H1 (cell line): ENCODE measurements at regions not wholly inside any gene's neighbourhood (a gene's known extent, or its start where the extent isn't known, plus 50 kb on each side); places are given as distances from the start of the nearest gene placed in this dataset.

ENCODE experiments used
- CTCF ChIA-PET: fragments of 300-600 bp; sonication (Branson Sonifier 250); formaldehyde crosslinking; loops from one replicate; lab custom pipeline; 2021; ENCODE audit not compliant: partially characterized antibody; lab: Charles Lee
- POLR2A ChIA-PET: fragments of 300-600 bp; sonication (Branson Sonifier 250); formaldehyde crosslinking; loops from one replicate; lab custom pipeline; 2021; ENCODE audit warnings: inconsistent platforms; ENCODE audit not compliant: partially characterized antibody; lab: Charles Lee
- DNase-seq, 2 experiments: peaks; one replicate each; pipeline versions ENCODE4 v3.0.0 to v3.0.0-alpha.2; 2010 to 2022; ENCODE audit warnings: low spot score in 2 of 2, low read depth in 1 of 2, mixed read lengths in 1 of 2
- FAIRE-seq: peaks from 2 replicates; lab custom pipeline; 2011; peaks lifted over from hg19 to GRCh38; lab: Jason Lieb, UNC
- H2AFZ ChIP-seq: 2 replicates; pipeline ENCODE4 v1.8.1; 2012; ENCODE audit warnings: low read length, inconsistent platforms
- H2AK5ac ChIP-seq: 2 replicates; pipeline ENCODE4 v1.6.1; 2013; ENCODE audit warnings: low read depth, low read length
- H2BK120ac ChIP-seq: replicated peaks from 2 replicates; pipeline ENCODE3; 2013; ENCODE audit warnings: low read depth, low read length, inconsistent platforms
- H2BK12ac ChIP-seq: 2 replicates; pipeline ENCODE4 v1.6.1; 2013; ENCODE audit warnings: low read depth, low read length
- H2BK15ac ChIP-seq: 2 replicates; pipeline ENCODE4 v1.6.1; 2013; ENCODE audit warnings: low read length
- H2BK20ac ChIP-seq: 2 replicates; pipeline ENCODE4 v1.6.1; 2013; ENCODE audit warnings: low read length
- H2BK5ac ChIP-seq: 2 replicates; pipeline ENCODE4 v1.6.1; 2013; ENCODE audit warnings: low read depth, low read length
- H3K14ac ChIP-seq: 2 replicates; pipeline ENCODE4 v1.6.1; 2013; ENCODE audit warnings: inconsistent platforms; ENCODE audit not compliant: insufficient read length
- H3K18ac ChIP-seq: 2 replicates; pipeline ENCODE4 v1.6.1; 2013; ENCODE audit warnings: low read length; ENCODE audit errors: extremely low read depth
- H3K23ac ChIP-seq: 2 replicates; pipeline ENCODE4 v1.6.1; 2013; ENCODE audit warnings: inconsistent platforms; ENCODE audit not compliant: insufficient read length
- H3K23me2 ChIP-seq: 2 replicates; pipeline ENCODE4 v1.6.1; 2013; ENCODE audit warnings: low read depth, low read length
- H3K27ac ChIP-seq: 2 replicates; pipeline ENCODE4 v1.6.1; 2011; ENCODE audit warnings: low read depth, low read length, inconsistent platforms
- H3K27me3 ChIP-seq, 4 experiments: replicated peaks in 1 of 4; 1 replicate in 1 of 4; 2 replicates in 3 of 4; pipeline versions ENCODE4 v1.6.1 to v1.8.1; 2011 to 2013; ENCODE audit warnings: low read length in 3 of 4, mild to moderate bottlenecking in 3 of 4, inconsistent platforms in 2 of 4, mixed read lengths in 2 of 4, moderate library complexity in 1 of 4; ENCODE audit not compliant: control insufficient read depth in 3 of 4, insufficient read depth in 3 of 4; ENCODE audit errors: extremely low read depth in 1 of 4
- H3K36me3 ChIP-seq, 4 experiments: 2 replicates each; pipeline versions ENCODE4 v1.6.1 to v1.8.1; 2011 to 2013; ENCODE audit warnings: mild to moderate bottlenecking in 4 of 4, low read length in 3 of 4, moderate library complexity in 2 of 4, control low read depth in 1 of 4, inconsistent platforms in 1 of 4; ENCODE audit not compliant: insufficient read depth in 4 of 4, control insufficient read depth in 2 of 4
- H3K4ac ChIP-seq: replicated peaks from 2 replicates; pipeline ENCODE3; 2013; ENCODE audit warnings: low read length, low read depth, mixed read lengths, inconsistent platforms; ENCODE audit not compliant: insufficient read length
- H3K4me1 ChIP-seq, 4 experiments: replicated peaks in 1 of 4; 1 replicate in 1 of 4; 2 replicates in 3 of 4; pipeline versions ENCODE4 v1.6.1 to v1.8.1; 2011 to 2013; ENCODE audit warnings: low read length in 3 of 4, inconsistent platforms in 2 of 4, mixed read lengths in 1 of 4; ENCODE audit not compliant: insufficient read depth in 4 of 4, control insufficient read depth in 3 of 4
- H3K4me2 ChIP-seq, 2 experiments: 2 replicates each; pipeline versions ENCODE4 v1.6.1 to v1.8.1; 2011 to 2013; ENCODE audit warnings: low read depth in 2 of 2, low read length in 2 of 2, control low read depth in 1 of 2, inconsistent platforms in 1 of 2, mild to moderate bottlenecking in 1 of 2; ENCODE audit not compliant: insufficient read depth in 1 of 2
- H3K4me3 ChIP-seq, 4 experiments: fragments of 200-600, 300-600 bp in 1 of 4; sonication (generic), shearing (Covaris generic), sonication (Bioruptor Twin) in 1 of 4; 2 replicates each; pipeline versions ENCODE4 v1.5.1 to v1.8.1; 2011 to 2016; ENCODE audit warnings: low read length in 4 of 4, low read depth in 3 of 4, control low read depth in 2 of 4, inconsistent platforms in 2 of 4, mild to moderate bottlenecking in 2 of 4, mixed read lengths in 1 of 4, moderate library complexity in 1 of 4; ENCODE audit not compliant: insufficient read depth in 2 of 4; ENCODE audit errors: extremely low read depth in 1 of 4
- H3K56ac ChIP-seq: replicated peaks from 2 replicates; pipeline ENCODE3; 2013; ENCODE audit warnings: low read depth, mild to moderate bottlenecking, mixed read lengths, low read length, inconsistent platforms; ENCODE audit not compliant: insufficient read length
- H3K79me1 ChIP-seq: 2 replicates; pipeline ENCODE4 v1.6.1; 2013; ENCODE audit warnings: low read depth, low read length, control low read depth
- H3K79me2 ChIP-seq, 2 experiments: 2 replicates each; pipeline versions ENCODE4 v1.6.1 to v1.8.1; 2012 to 2013; ENCODE audit warnings: low read length in 2 of 2, mild to moderate bottlenecking in 2 of 2, inconsistent platforms in 1 of 2; ENCODE audit not compliant: insufficient read depth in 2 of 2, control insufficient read depth in 1 of 2
- H3K9ac ChIP-seq, 4 experiments: replicated peaks in 1 of 4; 1 replicate in 1 of 4; 2 replicates in 3 of 4; pipeline versions ENCODE4 v1.6.1 to v1.8.1; 2011 to 2013; ENCODE audit warnings: low read depth in 3 of 4, low read length in 3 of 4, control low read depth in 2 of 4, mild to moderate bottlenecking in 2 of 4, moderate library complexity in 2 of 4, inconsistent platforms in 1 of 4; ENCODE audit errors: extremely low read depth in 1 of 4
- H3K9me3 ChIP-seq, 2 experiments: 2 replicates each; pipeline versions ENCODE4 v1.6.1 to v1.8.1; 2012 to 2013; ENCODE audit warnings: mild to moderate bottlenecking in 2 of 2, moderate library complexity in 2 of 2, control low read depth in 1 of 2, inconsistent platforms in 1 of 2, low read depth in 1 of 2, low read length in 1 of 2, mixed read lengths in 1 of 2; ENCODE audit not compliant: insufficient read depth in 2 of 2
- H4K20me1 ChIP-seq, 2 experiments: replicated peaks in 1 of 2; 2 replicates each; pipeline versions ENCODE3 to v1.8.1; 2011 to 2013; ENCODE audit warnings: inconsistent platforms in 2 of 2, low read length in 2 of 2, mild to moderate bottlenecking in 1 of 2; ENCODE audit not compliant: insufficient read depth in 2 of 2, control insufficient read depth in 1 of 2
- H4K5ac ChIP-seq: 2 replicates; pipeline ENCODE4 v1.6.1; 2013; ENCODE audit warnings: low read length, low read depth, mixed read lengths, inconsistent platforms; ENCODE audit not compliant: insufficient read length
- H4K8ac ChIP-seq: 2 replicates; pipeline ENCODE4 v1.8.0; 2013; ENCODE audit warnings: mild to moderate bottlenecking, moderate library complexity, low read length, inconsistent platforms; ENCODE audit not compliant: insufficient read depth; ENCODE audit errors: extremely low read depth
- H4K91ac ChIP-seq: replicated peaks from 2 replicates; pipeline ENCODE3; 2013; ENCODE audit warnings: low read length, mixed read lengths, inconsistent platforms; ENCODE audit not compliant: insufficient read length
- ASH2L ChIP-seq: fragments of 200-600, 300-600 bp; sonication (generic); IDR thresholded peaks from one replicate; pipeline ENCODE4 v1.7.1; 2017; ENCODE audit warnings: low read length
- BACH1 ChIP-seq: IDR thresholded peaks from 2 replicates; pipeline ENCODE4 v1.6.1; 2012; ENCODE audit warnings: low read length, improper control_type of control experiment
- CEBPB ChIP-seq: IDR thresholded peaks from 2 replicates; pipeline ENCODE4 v1.6.1; 2012; ENCODE audit warnings: low read depth, low read length
- CREB1 ChIP-seq: IDR thresholded peaks from 2 replicates; pipeline ENCODE4 v1.6.1; 2012; ENCODE audit warnings: inconsistent platforms
- CTBP2 ChIP-seq: IDR thresholded peaks from 2 replicates; pipeline ENCODE4 v1.7.0; 2011; ENCODE audit warnings: borderline replicate concordance, mild to moderate bottlenecking, moderate library complexity, mixed read lengths, low read length; ENCODE audit not compliant: insufficient read depth, insufficient read length
- EP300 ChIP-seq, 2 experiments: IDR thresholded peaks; 1 replicate in 1 of 2; 2 replicates in 1 of 2; pipeline ENCODE4 v1.6.1; 2011 to 2012; ENCODE audit warnings: low read depth in 2 of 2, low read length in 2 of 2, mild to moderate bottlenecking in 2 of 2, borderline replicate concordance in 1 of 2, inconsistent platforms in 1 of 2, moderate library complexity in 1 of 2
- KDM5A ChIP-seq: fragments of 200-600 bp; IDR thresholded peaks from 2 replicates; pipeline ENCODE4 v1.7.1; 2012; ENCODE audit warnings: mild to moderate bottlenecking, low read length, inconsistent platforms, mixed read lengths
- MAFK ChIP-seq: IDR thresholded peaks from 2 replicates; pipeline ENCODE4 v1.6.1; 2012; ENCODE audit warnings: low read depth, mild to moderate bottlenecking, improper control_type of control experiment, low read length
- PHF8 ChIP-seq: fragments of 200-600 bp; sonication (generic); conservative IDR thresholded peaks from 2 replicates; pipeline ENCODE4 v1.7.1; 2012; ENCODE audit warnings: low read depth, mild to moderate bottlenecking, inconsistent platforms, low read length, moderate library complexity
- SIN3A ChIP-seq, 2 experiments: IDR thresholded peaks in 1 of 2; conservative IDR thresholded peaks in 1 of 2; 2 replicates each; pipeline ENCODE4 v1.6.1; 2011 to 2012; ENCODE audit warnings: low read length in 2 of 2, improper control_type of control experiment in 1 of 2, low read depth in 1 of 2, mild to moderate bottlenecking in 1 of 2
- SP2 ChIP-seq: IDR thresholded peaks from 2 replicates; pipeline ENCODE4 v1.6.1; 2012; ENCODE audit warnings: mild to moderate bottlenecking, low read length, inconsistent platforms
- TAF1 ChIP-seq: IDR thresholded peaks from 2 replicates; pipeline ENCODE4 v1.6.1; 2011; ENCODE audit warnings: mild to moderate bottlenecking, low read depth, low read length
- TAF7 ChIP-seq: optimal IDR thresholded peaks from 2 replicates; pipeline ENCODE3; 2011; ENCODE audit warnings: low read depth, mild to moderate bottlenecking, inconsistent platforms, low read length, moderate library complexity, borderline replicate concordance
- TBP ChIP-seq: IDR thresholded peaks from 2 replicates; pipeline ENCODE4 v1.6.1; 2011; ENCODE audit warnings: low read depth, low read length, improper control_type of control experiment
- TEAD4 ChIP-seq: IDR thresholded peaks from 2 replicates; pipeline ENCODE4 v1.6.1; 2012; ENCODE audit warnings: low read depth, low read length, inconsistent platforms, mixed read lengths
- WGBS, 2 experiments: shearing (Covaris generic) in 1 of 2; methylation state at CpG; one replicate each; pipeline versions ENCODE4 v1.1.6 to v1.1.7; 2013 to 2015; ENCODE audit warnings: low lambda C conversion rate in 2 of 2, mixed read lengths in 2 of 2, inconsistent platforms in 1 of 2, low coverage in 1 of 2, missing lambda C conversion rate in 1 of 2; ENCODE audit not compliant: insufficient replicate concordance in 2 of 2, insufficient coverage in 1 of 2, insufficient read length in 1 of 2; ENCODE audit errors: extremely low coverage in 1 of 2, missing lambda C conversion rate in 1 of 2; 5-methylcytosine and 5-hydroxymethylcytosine counted together

DNA sequence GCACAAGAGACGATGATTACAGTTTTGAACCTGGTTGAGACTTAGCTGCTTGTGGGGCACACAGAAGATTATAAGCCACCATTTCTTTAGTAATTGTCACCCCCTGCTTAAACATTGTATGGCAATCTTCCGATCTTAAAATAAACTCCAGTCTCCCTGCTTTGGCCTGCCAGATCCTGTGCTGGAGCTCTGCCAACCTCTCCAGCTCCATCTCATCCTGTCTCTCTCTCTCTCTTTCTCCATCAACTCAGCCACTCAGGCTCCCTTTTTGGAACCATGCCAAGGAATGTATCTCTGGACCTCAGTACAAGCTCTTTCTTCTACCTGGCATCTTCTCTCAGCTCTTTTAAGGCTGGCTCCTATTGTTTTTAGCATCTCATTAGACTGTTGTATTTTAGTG is 1053.2 kb downstream of the REEP3 start:
- H4K8ac ChIP-seq: no peak overlapping the region
- no peak overlapping the region for H2BK12ac ChIP-seq
- H3K4me1 ChIP-seq: no peaks in the 10 kb centered on the region
- H2BK120ac ChIP-seq: no peak overlapping the region
- no peak overlapping the region for H3K9ac ChIP-seq
- no peaks in the 10 kb centered on the region for H3K79me1 ChIP-seq
- no peak for TF ChIP-seq TEAD4
- TF ChIP-seq CTBP2: no peak
- no peak for TF ChIP-seq SIN3A (conservative IDR thresholded peaks at IDR 0.05 in 1 of 2, IDR thresholded peaks at IDR 0.05 in 1 of 2; ENCODE audit: low read depth in 1 of 2, low read length in 2 of 2)
- no peak for TF ChIP-seq CEBPB
- TF ChIP-seq TBP: no peak
- TF ChIP-seq CREB1: no peak
- TF ChIP-seq MAFK: no peak
- TF ChIP-seq TAF1: no peak
- no peak for TF ChIP-seq EP300 (IDR thresholded peaks at IDR 0.05; ENCODE audit: borderline replicate concordance in 1 of 2, low read depth in 2 of 2, low read length in 2 of 2)
- TF ChIP-seq KDM5A: no peak
- TF ChIP-seq ASH2L: no peak
- no peak for TF ChIP-seq PHF8
- no peak for TF ChIP-seq SP2
- no peak for TF ChIP-seq BACH1
- TF ChIP-seq TAF7: no peak
- H2BK20ac ChIP-seq: no peak overlapping the region
- no peaks in the 10 kb centered on the region for H3K9me3 ChIP-seq
- H3K23ac ChIP-seq: no peak overlapping the region
- DNase-seq: no peak
- H4K91ac ChIP-seq: no peak overlapping the region
- no peak overlapping the region for H3K56ac ChIP-seq
- H3K27me3 ChIP-seq: no peaks in the 10 kb centered on the region
- ChIA-PET CTCF (no interaction called here), POLR2A (no interaction called here)
- WGBS, 2 experiments: 97% methylated on average over 2 of the region's 2 CpGs; no CpG with 5 or more reads in 1 of the 2 experiments
- H2AFZ ChIP-seq: no peak overlapping the region
- no peak for FAIRE-seq
- no peak overlapping the region for H3K4me3 ChIP-seq
- H4K5ac ChIP-seq: no peak overlapping the region
- H3K14ac ChIP-seq: no peak overlapping the region
- no peak overlapping the region for H3K4ac ChIP-seq
- H2AK5ac ChIP-seq: no peak overlapping the region
- no peaks in the 10 kb centered on the region for H4K20me1 ChIP-seq
- H3K79me2 ChIP-seq: no peaks in the 10 kb centered on the region
- no peaks in the 10 kb centered on the region for H3K36me3 ChIP-seq
- no peak overlapping the region for H3K18ac ChIP-seq
- H3K27ac ChIP-seq: no peak overlapping the region
- H3K4me2 ChIP-seq: no peak overlapping the region
- H2BK5ac ChIP-seq: no peak overlapping the region
- no peaks in the 10 kb centered on the region for H3K23me2 ChIP-seq
- no peak overlapping the region for H2BK15ac ChIP-seq
